NCI-H1930 (cell line): ENCODE measurements at regions not wholly inside any gene's neighbourhood (a gene's known extent, or its start where the extent isn't known, plus 50 kb on each side); places are given as distances from the start of the nearest gene placed in this dataset.

Experiments used
- DNase-seq, 2 experiments: peaks; one replicate each; lab custom pipeline; 2025; lab: John Stamatoyannopoulos, UW

DNA sequence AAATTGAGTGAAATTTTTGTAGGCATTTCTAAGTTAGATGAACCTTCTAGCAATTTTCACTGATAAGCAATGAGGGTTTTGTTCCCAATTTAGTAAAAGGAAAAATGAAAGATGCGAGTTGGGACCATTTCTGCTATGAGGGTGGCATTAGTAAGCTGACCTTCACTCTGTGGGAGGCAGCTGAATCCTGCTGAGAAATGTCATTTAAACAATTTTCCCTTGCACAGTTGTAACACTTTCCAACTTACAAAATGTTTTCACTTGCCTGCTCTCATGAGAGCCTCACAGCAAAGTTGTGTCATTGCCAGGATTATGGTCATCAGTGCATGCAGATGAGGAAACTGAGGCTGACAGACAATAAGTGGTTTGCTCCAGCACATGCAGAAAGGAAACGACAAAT lies 527.7 kb downstream of the TNS1 start:
- DNase-seq: no peak

DNA sequence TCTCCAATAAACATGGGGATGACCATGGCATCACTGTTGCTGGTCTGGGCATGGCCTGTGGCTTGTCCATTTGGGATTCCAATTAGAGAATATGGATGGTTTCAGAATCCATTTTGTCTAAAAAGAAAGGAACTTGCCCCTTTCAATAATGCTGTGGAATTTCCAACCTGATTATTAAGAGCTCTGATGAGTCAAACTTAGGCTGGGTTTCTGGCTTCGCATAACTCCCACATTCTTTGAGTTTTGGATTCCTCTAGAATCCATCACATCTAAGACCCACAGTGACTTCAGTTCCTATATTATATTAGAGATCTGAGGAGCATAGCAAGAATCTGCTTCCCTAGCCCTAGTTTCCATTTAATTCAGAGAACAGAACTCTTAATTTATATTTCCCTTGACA lies 531.5 kb downstream of the TNS1 start:
- DNase-seq: no peak

DNA sequence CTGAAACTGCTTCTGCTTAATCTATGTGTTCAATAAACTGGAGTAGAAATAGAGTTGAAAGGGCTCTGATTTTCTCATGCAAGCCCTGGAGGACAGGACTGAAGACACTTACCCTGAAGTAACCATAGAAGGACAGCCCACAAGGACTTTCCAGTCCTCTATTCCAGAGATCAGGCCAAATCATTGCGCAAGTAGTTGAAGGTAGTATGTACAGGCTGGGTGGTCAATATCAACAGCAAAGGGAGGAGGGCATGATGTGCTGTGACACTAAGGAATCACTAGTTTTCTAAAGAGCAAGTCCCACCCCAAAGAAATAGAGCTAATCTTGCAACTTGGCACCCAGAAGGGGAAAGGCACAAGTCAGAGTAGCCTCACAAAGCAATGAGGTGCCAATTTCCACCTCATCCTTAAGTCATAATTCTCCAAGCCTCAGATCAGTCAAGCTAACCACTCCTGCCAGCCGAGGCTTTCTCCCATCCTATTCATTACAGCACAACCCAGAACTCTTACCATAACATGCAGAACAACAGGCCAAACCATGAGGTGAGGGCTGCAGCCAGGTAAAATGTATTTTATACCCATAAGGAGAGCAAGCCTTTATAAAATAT lies 533.5 kb downstream of the TNS1 start:
- DNase-seq: no peak

DNA sequence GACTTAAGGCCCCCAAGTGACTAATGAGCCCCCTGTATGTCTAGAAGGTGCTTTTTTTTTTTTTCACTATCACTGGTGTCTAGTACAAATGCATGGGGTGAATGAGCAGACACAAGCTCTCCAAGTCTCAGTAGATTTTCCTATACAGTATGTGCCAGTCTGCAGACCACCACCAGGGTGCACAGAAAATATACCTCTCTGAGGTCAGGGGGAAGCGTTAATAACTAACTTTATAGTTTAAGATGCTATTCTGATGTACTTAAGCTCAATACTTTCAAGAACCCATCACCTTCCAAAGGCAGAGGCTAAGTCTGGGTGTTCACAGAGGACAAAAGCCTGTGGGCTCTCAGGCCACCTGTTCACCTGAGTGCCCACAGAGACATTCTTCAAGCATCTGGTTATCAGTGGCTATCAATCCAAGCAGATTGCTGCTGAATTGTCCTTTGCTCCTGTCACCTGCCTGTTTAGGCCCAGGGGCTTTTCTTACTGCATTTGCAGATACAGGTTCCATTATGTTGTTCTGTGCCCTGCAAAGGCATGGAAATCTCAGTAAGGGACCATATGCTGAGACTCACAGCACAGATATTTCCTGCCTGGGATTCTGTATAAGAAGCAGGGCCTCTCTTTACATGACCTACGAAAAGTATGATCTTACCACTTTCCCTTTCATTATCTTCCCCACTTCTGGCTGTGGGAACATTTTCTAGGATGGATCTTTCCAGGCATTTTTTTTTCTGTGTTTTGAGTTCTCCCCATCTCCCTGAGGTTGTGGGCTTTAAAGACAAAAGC lies 534.6 kb downstream of the TNS1 start:
- no peak for DNase-seq

DNA sequence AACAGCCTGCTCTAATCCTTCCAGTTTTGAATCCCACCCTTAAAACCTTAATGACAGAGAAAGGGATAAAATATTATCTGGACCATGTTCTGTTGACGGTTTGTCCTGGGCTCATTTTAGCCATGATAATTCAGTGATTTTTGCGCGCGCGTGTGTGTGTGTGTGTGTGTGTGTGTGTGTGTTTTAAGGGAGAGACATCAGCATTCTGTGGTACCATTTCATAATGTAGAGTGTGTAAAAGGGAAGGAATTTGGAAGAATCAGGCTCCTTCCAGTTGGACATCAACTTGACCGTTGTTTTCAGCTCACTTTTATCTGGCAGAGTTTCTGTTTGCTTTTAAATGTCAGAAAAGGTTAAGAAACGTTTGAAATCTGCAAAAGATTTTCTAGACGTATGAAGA lies 535.5 kb downstream of the TNS1 start:
- no peak for DNase-seq

DNA sequence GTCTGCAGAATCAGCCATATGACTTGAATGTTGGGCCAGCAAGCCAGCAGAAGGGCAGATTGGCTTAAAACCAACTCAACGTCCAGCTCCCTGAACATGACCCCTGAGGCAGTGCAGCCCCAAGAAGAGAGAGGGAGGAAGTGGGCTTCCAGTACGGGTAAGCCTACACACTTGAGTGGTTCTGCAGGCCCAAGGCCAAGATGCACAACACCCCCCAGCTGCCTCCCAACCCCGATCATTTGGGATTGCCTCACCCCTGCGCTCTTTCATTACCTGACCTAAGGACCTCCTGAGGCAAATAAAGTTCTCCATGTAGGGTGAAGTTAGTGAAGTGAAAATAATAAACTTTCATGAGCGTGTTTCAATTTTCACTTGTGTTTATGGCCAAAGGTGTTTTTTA lies 536.0 kb downstream of the TNS1 start:
- no peak for DNase-seq

DNA sequence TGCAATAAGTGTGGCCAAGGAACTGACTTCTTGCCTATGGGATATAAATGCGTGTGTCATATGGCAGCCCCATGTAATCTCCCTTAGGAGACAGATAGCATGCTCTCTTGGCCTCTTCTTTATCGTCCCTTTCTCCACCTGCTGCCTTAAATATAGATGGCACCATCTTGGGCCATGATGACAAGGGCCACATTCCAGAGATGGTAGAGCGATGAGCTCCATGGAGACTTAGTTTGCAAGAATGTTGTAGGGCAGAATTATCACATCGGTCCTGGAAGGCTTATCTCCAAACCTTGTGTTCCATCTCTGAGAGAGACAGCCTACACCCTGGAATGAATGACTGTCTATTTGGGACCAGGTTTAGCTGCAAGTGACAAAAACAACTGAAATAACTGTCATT lies 536.7 kb downstream of the TNS1 start:
- no peak for DNase-seq

DNA sequence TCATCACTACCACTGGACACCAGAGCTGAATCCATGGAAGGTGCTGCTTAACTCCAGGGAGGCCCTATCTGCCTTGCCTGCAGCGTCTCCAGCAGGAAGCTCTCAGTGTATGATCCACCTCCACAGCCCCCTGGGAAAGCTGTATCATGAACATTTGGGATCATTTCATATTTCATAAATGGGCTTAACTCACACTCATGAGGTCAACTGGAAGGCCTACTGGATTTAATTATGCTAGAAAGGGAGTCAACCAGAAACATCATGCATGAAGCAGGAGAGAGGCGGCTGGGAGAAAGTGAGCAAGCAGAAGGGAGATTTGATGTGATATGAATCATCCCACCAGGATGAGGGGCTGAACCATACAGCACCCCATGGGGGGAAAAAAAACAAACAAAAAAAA lies 537.7 kb downstream of the TNS1 start:
- no peak for DNase-seq

DNA sequence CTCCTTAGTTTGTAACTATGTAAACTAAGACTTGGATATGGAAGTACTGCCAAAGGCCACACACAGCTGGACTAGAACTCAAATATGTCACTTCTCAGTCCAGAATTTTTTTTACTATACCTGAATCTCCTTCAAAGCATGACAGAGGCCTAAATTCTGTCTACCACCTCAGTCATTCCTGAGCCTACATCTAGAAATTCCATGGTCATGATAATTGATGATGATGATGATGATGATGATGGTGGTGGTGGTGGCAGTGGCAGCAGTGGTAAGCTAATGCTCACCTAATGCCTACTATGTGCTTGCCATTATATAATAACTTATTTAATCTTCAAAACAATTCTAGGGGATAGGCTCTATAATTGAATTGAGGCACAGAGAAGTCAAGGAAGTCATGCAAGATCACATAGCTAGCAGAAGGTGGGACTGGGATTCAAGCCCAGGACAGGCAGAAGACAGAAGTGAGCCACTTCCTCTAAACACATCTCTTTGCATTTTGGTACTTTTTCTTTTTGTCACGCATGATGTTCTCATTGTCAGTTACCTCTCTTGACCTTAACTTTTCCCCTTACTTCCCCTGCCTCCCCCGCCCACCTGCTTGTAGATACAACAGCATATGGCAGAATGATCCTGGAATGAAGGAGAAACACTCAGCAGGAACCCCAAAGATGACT lies 539.3 kb downstream of the TNS1 start:
- DNase-seq: no peak

DNA sequence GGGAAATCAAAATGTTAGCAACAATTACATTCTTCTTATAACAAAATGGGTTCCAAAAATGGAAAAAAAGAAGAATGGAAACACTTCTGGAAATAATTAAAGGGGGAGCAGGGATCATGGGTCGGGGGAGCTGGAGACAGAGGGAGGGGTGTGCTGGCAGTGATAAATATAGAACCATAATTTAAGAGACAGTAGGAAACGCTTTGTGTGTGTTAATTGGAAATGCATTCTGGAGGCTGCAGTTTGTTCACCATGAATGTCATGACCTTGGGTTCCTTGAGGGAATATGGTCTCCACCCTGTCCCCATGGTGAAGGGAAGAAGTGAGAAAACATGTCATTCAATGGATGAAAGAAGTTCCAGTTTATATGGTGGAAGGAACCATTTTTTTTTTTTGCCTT lies 540.7 kb downstream of the TNS1 start:
- DNase-seq: no peak

DNA sequence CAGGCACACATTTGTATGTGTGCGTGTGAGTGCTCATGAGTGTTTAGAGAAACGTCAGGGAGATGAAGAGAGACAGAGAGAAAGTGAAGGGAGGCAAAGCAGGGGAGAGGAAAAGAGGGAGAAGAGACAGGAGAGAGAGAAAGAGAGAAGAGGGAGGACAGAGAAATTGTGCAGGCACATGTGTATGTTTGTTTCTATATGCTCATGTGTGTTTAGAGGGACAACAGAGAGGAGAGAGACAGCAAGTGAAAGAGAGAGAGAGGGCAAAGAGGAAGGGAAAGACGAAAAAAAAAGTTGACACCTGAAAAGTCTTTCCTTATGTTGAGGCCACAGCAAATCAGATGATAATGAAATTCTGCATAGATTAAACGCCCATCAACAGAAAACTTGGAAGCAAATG lies 541.1 kb downstream of the TNS1 start:
- DNase-seq: no peak

DNA sequence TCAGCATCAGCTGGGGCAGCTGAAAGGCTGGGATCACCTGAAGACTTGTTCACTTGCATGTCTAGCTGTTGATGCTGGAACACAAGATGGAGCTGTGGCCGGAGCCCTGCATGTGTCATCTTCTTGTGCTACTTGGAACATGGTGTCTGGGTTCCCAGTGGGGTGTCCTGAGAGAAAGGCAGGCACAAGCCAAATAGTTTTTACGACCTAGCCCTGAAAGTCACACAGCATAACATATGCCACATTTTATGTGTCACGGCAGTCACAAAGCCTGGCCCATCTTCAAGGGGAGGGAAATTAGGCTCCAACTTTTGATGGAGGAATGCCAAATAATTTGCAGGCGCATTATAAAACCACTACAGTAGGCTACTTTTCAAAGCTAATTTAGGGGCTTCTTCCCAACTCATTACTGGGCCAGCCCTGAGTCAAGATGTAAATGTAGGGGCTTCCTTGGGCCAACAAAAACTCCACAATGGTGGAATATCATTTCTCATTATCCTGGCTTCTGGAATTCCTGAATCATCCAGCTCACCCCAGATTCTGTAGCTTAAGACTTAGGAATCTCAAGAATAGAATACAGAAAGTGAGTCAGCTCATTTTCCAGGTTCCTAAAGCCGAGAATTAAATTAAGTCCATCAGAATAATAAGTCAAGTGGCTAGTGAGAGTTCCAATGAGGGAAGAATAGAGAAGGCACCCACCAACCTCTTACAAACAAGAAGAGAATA lies 543.0 kb downstream of the TNS1 start:
- no peak for DNase-seq

DNA sequence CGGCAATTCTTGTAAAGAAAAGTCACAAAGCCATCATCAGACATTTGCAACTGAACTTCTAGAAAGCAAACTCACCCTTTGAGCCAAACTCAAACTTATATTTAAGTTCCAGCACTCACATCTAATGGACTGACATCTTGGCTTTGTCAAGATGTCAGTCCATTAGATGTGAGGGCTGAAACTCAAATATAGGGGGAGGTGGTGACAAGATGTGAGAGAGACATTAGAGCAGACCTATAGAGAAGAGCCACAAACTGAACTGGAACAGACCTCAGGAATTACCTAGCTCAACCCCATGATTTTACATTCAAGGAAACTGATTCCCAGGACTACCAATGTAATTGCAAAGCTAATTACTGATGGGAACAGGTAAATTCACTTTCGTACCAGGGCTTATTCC lies 543.8 kb downstream of the TNS1 start:
- DNase-seq: no peak

DNA sequence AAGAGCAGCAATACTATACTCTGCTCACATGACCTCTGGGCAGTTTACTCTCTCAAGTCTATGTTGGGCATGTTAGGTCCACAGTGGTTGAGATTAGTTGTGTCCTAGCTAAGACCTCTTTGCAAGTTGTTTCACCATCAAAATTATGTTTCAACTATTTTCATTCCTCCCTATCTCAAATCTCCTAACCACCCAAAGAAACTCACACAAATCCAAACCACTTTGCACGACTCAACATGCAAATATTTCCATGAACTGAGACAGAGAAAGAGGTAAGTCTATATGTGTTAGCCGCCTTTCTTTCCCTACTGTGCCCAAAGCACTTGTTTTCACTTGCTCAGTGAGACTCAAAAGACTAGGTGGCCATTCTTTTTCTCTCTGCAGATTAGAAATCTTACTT lies 546.8 kb downstream of the TNS1 start:
- DNase-seq: no peak

DNA sequence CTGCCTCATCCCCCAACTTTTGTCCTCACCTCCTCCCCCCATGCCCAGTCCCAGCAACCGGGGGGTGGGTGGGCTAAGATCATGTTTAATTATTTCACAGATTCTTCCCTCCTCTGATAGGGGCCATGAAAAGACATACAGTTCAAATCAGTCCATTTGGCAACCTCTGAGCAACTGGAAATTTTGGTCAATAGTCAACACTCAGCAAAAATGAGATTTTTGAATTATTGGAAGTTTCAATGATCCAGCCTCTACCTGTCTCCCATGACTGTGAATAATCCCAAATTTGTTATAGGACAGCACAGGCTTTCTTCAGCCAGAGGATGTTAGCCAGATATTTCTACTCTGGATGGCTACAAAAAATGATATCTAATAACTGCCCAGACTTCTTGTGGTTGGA lies 549.9 kb downstream of the TNS1 start:
- DNase-seq: no peak

DNA sequence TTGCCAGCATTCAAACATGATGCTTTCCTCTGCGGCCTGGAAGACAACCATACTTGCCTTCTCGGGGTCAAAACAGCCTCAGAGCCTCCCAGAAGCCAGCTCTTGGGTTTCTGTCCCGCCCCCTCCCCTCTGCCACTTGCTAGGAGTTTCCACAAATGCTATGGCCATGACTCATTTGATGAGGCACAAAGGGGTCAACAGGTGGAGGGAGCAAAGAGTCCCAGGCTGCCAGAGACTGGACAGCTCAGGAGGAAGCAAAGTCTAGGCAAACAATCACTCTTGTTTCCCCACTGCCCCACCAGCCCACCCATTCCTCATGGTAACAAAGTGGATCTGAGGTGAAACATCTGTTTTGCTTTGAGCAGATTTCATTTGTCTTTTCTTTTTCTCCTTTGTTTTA lies 551.1 kb downstream of the TNS1 start:
- no peak for DNase-seq

DNA sequence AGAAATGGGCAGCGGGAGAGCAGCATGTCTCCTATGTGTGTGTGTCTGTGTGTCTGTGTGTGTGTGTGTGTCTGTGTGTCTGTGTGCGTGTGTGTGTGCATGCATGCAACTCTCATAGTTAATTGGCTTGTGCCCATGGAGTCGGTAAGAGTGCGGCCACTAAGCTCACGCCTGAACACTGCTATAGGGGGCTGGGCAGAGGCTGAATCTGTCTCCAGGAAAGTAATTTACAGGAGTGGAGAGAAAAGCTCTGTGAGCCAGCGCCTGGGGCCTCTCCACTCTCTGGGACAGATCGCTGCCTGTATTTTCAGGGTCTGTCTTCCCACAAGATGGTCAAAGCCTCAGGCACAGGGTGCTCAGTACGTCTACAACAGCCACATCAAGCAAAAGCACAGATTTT lies 553.4 kb downstream of the TNS1 start:
- DNase-seq: no peak

DNA sequence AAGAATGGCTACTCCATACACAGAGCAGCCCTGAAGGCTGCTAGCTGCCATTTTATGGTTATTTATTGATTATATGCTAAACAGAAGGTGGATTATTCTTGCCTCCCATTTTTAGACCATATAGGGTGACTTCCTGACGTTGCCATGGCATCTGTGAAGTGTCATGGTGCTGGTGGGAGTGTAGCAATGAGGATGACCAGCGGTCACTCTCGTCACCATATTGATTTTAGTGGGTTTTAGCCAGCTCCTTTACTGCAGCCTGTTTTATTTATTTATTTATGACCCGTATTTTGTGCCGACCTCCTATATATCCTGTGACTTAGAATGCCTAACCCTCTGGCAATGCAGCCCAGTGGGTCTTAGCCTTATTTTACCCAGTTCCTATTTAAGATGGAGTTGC lies 553.9 kb downstream of the TNS1 start:
- no peak for DNase-seq

DNA sequence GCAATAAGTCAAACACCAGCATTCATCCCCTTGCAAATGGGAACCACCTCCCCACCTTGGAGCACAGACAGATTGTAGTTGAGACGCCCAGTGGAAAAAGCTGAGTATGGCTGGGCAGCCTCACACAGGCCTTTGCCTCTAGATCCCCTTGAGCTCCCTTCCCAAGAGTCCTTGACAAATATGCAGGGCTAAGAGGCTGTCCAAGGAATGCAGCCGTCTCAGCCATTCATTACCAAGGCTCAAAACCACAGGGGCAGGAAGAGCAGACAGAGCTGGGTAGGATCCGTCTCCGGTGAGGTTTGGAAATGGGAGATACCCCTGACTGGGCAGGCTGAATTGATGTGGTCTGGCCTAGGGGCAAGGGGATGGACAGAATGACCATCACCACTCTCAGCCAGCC lies 557.1 kb downstream of the TNS1 start:
- no peak for DNase-seq

DNA sequence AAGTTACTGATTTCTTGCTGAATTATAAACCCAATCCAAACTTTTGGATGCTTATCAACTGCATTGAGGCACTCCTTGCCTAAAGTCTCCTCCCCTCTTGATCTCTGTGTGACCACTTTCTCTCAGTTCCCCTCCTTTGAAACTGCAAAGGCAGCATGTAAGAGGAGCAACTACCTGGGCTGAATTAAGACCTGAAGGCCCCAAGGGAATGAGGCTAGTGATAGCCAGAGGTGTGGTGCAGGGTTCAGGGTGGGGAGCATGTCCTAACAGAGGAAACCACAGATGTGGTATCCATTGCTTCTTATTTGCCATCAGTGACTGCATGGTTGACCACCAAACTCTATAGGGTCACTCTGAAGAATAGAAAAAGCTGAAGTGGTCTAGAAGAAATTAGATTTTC lies 557.9 kb downstream of the TNS1 start:
- DNase-seq: no peak

DNA sequence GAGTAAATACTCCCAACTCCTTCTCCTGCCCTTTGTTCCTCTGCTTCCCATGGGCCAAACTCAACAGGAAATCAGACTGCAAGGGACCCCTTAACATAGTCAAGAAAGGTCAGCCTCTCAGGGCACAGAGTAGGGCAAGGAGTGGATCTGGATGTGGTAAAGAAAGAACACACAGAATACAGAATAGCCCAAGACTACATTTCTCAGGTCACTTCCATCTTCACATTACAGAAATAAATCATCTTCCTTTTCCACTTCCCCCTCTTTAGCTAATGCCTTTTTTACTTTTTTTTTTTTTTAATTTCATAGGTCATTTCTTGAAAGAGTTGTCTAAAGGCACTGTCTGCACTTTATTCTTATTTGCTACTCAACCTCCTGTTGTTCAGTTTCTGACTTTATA lies 558.3 kb downstream of the TNS1 start:
- DNase-seq: no peak

DNA sequence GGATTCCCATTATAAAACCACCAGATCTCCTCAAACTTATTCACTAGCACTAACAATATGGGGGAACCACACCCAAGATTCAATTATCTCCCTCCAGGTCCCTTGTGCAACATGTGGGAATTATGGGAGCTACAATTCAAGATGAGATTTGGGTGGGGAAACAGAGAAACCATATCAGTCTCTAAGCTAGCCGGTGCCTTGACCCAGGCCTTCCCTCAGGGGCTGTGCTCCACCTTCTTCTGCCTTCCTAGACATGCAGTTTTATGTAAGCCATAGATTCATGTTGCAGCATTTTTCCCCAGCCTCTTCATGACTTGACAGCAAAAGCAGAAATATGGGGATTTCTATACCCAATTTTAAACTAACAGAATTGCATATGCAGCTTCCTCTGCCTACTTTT lies 559.2 kb downstream of the TNS1 start:
- no peak for DNase-seq

DNA sequence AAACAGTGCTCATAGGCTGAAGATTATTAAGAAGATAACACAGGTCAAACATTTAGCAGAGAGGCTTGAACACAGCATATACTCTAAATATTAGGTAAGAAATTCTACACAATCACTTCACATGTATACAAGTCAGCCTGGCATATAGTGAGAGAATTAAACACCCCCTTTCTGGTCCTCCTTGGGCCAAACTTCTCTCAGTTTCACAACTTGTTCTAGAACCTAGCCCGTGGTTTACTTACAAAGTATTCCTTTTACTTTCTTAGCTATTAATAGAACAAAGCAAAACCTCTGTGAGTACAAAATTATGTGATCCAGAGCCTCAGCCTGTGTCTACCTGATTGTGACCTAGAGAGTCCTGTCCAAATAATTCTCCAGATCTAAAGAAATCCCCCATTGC lies 562.8 kb downstream of the TNS1 start:
- DNase-seq: no peak
